ENCODE measurements at regions not wholly inside any gene's neighbourhood (a gene's known extent, or its start where the extent isn't known, plus 50 kb on each side); places are given as distances from the start of the nearest gene placed in this dataset.

GRCh38 chr1:30332116-30333094, 391.0 kb downstream of the MATN1 start:
- TF ChIP-seq POLR2A (IDR thresholded peaks at IDR 0.05) (no peak), EP300 (IDR thresholded peaks at IDR 0.05) (no peak)

Data from ovary (tissue), 1 donor.